Prostate gland (tissue), 2 donors: ENCODE measurements at regions not wholly inside any gene's neighbourhood (a gene's known extent, or its start where the extent isn't known, plus 50 kb on each side); places are given as distances from the start of the nearest gene placed in this dataset.

Experiments used
- DNase-seq: peaks from one replicate; pipeline ENCODE4 v3.0.0-alpha.2; 2019; ENCODE audit warnings: low spot score
- H3K27ac ChIP-seq, 2 donors: fragments of 200-600 bp; sonication (generic); 2 replicates each; pipeline ENCODE4 v1.5.1; 2017 to 2019
- H3K27me3 ChIP-seq: fragments of 200-600 bp; sonication (generic); replicated peaks from 2 replicates; pipeline ENCODE4 v1.5.1; 2019; ENCODE audit not compliant: insufficient read depth
- H3K36me3 ChIP-seq, 2 donors: fragments of 200-600 bp; sonication (generic); 1 replicate in 1 of 2; 2 replicates in 1 of 2; pipeline versions ENCODE4 v1.5.1 to v1.8.1; 2017 to 2019
- H3K4me1 ChIP-seq: fragments of 200-600 bp; sonication (generic); replicated peaks from 2 replicates; pipeline ENCODE4 v1.5.1; 2019
- H3K4me3 ChIP-seq, 2 donors: fragments of 200-600 bp; sonication (generic); 2 replicates each; pipeline ENCODE4 v1.5.1; 2017 to 2019
- H3K9me3 ChIP-seq: fragments of 200-600 bp; sonication (generic); 2 replicates; pipeline ENCODE4 v1.5.1; 2017
- CTCF ChIP-seq, 4 experiments: fragments of 200-600 bp in 2 of 4; fragments of 450-650 bp in 2 of 4; sonication (generic) in 2 of 4; IDR thresholded peaks; 1 replicate in 3 of 4; 2 replicates in 1 of 4; pipeline ENCODE4 v1.5.1; 2016 to 2019; ENCODE audit warnings: antibody characterized with exemption in 4 of 4, mild to moderate bottlenecking in 2 of 4, moderate library complexity in 2 of 4
- POLR2A ChIP-seq: fragments of 450-650 bp; IDR thresholded peaks from one replicate; pipeline ENCODE4 v1.6.1; 2016; ENCODE audit warnings: antibody characterized with exemption, mild to moderate bottlenecking
- POLR2AphosphoS5 ChIP-seq: sonication (generic); formaldehyde crosslinking; IDR thresholded peaks from one replicate; pipeline ENCODE4 v1.6.1; 2017; ENCODE audit warnings: antibody characterized with exemption
- WGBS: methylation state at CpG from one replicate; pipeline ENCODE4 v1.1.5; 2018; 5-methylcytosine and 5-hydroxymethylcytosine counted together
- intact Hi-C: fragments of 100-400 bp; cut with DNase I; formaldehyde crosslinking; loops from one replicate; pipeline ENCODE4 v1.14.2; 2022

GRCh38 chr1:60279798-60280197, 206.2 kb upstream of the C1orf87 start:
- no peak for TF ChIP-seq CTCF (IDR thresholded peaks at IDR 0.05)
- TF ChIP-seq POLR2A = no peak
- no peak for TF ChIP-seq POLR2AphosphoS5
- no peak for DNase-seq
- no peaks in the 10 kb centered on the region for H3K4me1 ChIP-seq
- no peak overlapping the region for H3K4me3 ChIP-seq
- no peaks in the 10 kb centered on the region for H3K9me3 ChIP-seq
- no peak overlapping the region for H3K27ac ChIP-seq
- intact Hi-C loops = loop anchor here (2.0 to 10.0 kb wide), 2 partner anchors 305 to 765 kb away; no protein-coding TSS in a partner anchor
- no peaks in the 10 kb centered on the region for H3K36me3 ChIP-seq
- no peaks in the 10 kb centered on the region for H3K27me3 ChIP-seq

- Histone ChIP-seq H3K9me3 (no peaks in the 10 kb centered on the region), H3K4me1 (no peaks in the 10 kb centered on the region), H3K27me3 (no peaks in the 10 kb centered on the region), H3K4me3 (no peak overlapping the region), H3K36me3 (no peaks in the 10 kb centered on the region), H3K27ac (no peak overlapping the region)
- DNase-seq = no peak
- no peak for TF ChIP-seq POLR2AphosphoS5
- no peak for TF ChIP-seq POLR2A
- no peak for TF ChIP-seq CTCF (IDR thresholded peaks at IDR 0.05)
- intact Hi-C loops = no loop called here
- WGBS = 61% methylated on average over 2 of the region's 2 CpGs
These were observed 203.7 kb upstream of the C1orf87 start for GRCh38 chr1:60277269-60277668.

GRCh38 chr1:60274422-60275290, 201.1 kb upstream of the C1orf87 start:
- H3K27me3 ChIP-seq = no peaks in the 10 kb centered on the region
- DNase-seq = peak; percentile 10
- no peaks in the 10 kb centered on the region for H3K36me3 ChIP-seq
- no peaks in the 10 kb centered on the region for H3K4me1 ChIP-seq
- H3K4me3 ChIP-seq = no peak overlapping the region
- no peak overlapping the region for H3K27ac ChIP-seq
- intact Hi-C loops = no loop called here
- 26% methylated on average over 8 of the region's 8 CpGs for WGBS
- no peaks in the 10 kb centered on the region for H3K9me3 ChIP-seq
- no peak for TF ChIP-seq CTCF (IDR thresholded peaks at IDR 0.05)
- TF ChIP-seq POLR2AphosphoS5 = peak; percentile 73
- no peak for TF ChIP-seq POLR2A

- no peak overlapping the region for H3K4me3 ChIP-seq
- H3K27me3 ChIP-seq = no peaks in the 10 kb centered on the region
- H3K36me3 ChIP-seq = no peaks in the 10 kb centered on the region
- H3K27ac ChIP-seq = no peak overlapping the region
- no peak for DNase-seq
- no peaks in the 10 kb centered on the region for H3K9me3 ChIP-seq
- 84% methylated on average over 1 of the region's 1 CpG for WGBS
- intact Hi-C loops = no loop called here
- no peaks in the 10 kb centered on the region for H3K4me1 ChIP-seq
- TF ChIP-seq POLR2A (no peak), CTCF (IDR thresholded peaks at IDR 0.05) (no peak), POLR2AphosphoS5 (no peak)
These were observed 199.6 kb upstream of the C1orf87 start for GRCh38 chr1:60273185-60273584.

- WGBS = 95% methylated on average over 15 of the region's 15 CpGs
These were observed 197.5 kb upstream of the C1orf87 start for GRCh38 chr1:60271041-60271440.

More at GRCh38 chr1:60271041-60271440, 197.5 kb upstream of the C1orf87 start:
- TF ChIP-seq CTCF (IDR thresholded peaks at IDR 0.05) (no peak), POLR2AphosphoS5 (no peak), POLR2A (no peak)
- Histone ChIP-seq H3K4me1 (no peaks in the 10 kb centered on the region), H3K9me3 (no peaks in the 10 kb centered on the region), H3K27ac (no peak overlapping the region), H3K4me3 (no peak overlapping the region), H3K36me3 (no peaks in the 10 kb centered on the region), H3K27me3 (no peaks in the 10 kb centered on the region)
- intact Hi-C loops = no loop called here
- DNase-seq = no peak
